DOHH2 (cell line): ENCODE measurements at regions not wholly inside any gene's neighbourhood (a gene's known extent, or its start where the extent isn't known, plus 50 kb on each side); places are given as distances from the start of the nearest gene placed in this dataset.

Source experiments
- H3F3A ChIP-seq: fragments of 200-600 bp; sonication (generic), shearing (Covaris generic); 2 replicates; pipeline ENCODE4 v1.6.0; 2016; ENCODE audit warnings: antibody characterized with exemption, mild to moderate bottlenecking; ENCODE audit not compliant: control insufficient read depth, insufficient read depth
- H3K27ac ChIP-seq: fragments of 200-600 bp; sonication (generic); 2 replicates; pipeline ENCODE4 v1.5.1; 2014; ENCODE audit warnings: low read depth, mild to moderate bottlenecking, low read length, moderate library complexity
- H3K27me3 ChIP-seq: fragments of 200-600 bp; sonication (generic); 2 replicates; pipeline ENCODE4 v1.6.1; 2014; ENCODE audit warnings: mild to moderate bottlenecking, low read length, mixed read lengths; ENCODE audit not compliant: control insufficient read depth
- H3K36me3 ChIP-seq: fragments of 200-600 bp; sonication (generic); 2 replicates; pipeline ENCODE4 v1.6.1; 2014; ENCODE audit warnings: mild to moderate bottlenecking, low read length, moderate library complexity, mixed read lengths; ENCODE audit not compliant: control insufficient read depth
- H3K4me1 ChIP-seq: fragments of 200-600 bp; sonication (generic); 2 replicates; pipeline ENCODE4 v1.6.1; 2014; ENCODE audit warnings: mild to moderate bottlenecking, low read length, mixed read lengths; ENCODE audit not compliant: control insufficient read depth
- H3K4me2 ChIP-seq: fragments of 200-600 bp; sonication (generic); 2 replicates; pipeline ENCODE4 v1.6.0; 2014; ENCODE audit warnings: mild to moderate bottlenecking, low read length, moderate library complexity
- H3K4me3 ChIP-seq: fragments of 200-600 bp; sonication (generic); 2 replicates; pipeline ENCODE4 v1.5.1; 2014; ENCODE audit warnings: mild to moderate bottlenecking, low read length, mixed read lengths
- H3K79me2 ChIP-seq: fragments of 200-600 bp; sonication (generic); 2 replicates; pipeline ENCODE4 v1.6.1; 2014; ENCODE audit warnings: mild to moderate bottlenecking, low read length, mixed read lengths; ENCODE audit not compliant: control insufficient read depth
- H3K9me2 ChIP-seq: fragments of 200-600 bp; sonication (generic); replicated peaks from 2 replicates; pipeline ENCODE4 v1.6.1; 2014; ENCODE audit warnings: mild to moderate bottlenecking, low read length, mixed read lengths; ENCODE audit not compliant: control insufficient read depth
- H3K9me3 ChIP-seq: fragments of 200-600 bp; sonication (generic); 2 replicates; pipeline ENCODE4 v1.6.1; 2014; ENCODE audit warnings: antibody characterized with exemption, low read length, mixed read lengths; ENCODE audit not compliant: control insufficient read depth, insufficient read depth
- H4K20me1 ChIP-seq: fragments of 200-600 bp; sonication (generic); 2 replicates; pipeline ENCODE4 v1.6.0; 2014; ENCODE audit warnings: low read depth, mild to moderate bottlenecking, antibody characterized with exemption, low read length, moderate library complexity; ENCODE audit not compliant: control insufficient read depth, insufficient read depth
- CTCF ChIP-seq: fragments of 200-600 bp; sonication (generic); IDR thresholded peaks from one replicate; pipeline ENCODE4 v1.5.1; 2014; ENCODE audit warnings: antibody characterized with exemption, mild to moderate bottlenecking, low read depth, low read length; ENCODE audit not compliant: poor library complexity, severe bottlenecking
- EZH2phosphoT487 ChIP-seq: fragments of 200-600 bp; sonication (generic); IDR thresholded peaks from 2 replicates; pipeline ENCODE4 v1.6.1; 2017; ENCODE audit warnings: borderline replicate concordance, mild to moderate bottlenecking, antibody characterized with exemption, low read length, moderate library complexity, mixed read lengths

- Histone ChIP-seq H3K27ac (no peak overlapping the region), H3K9me3 (no peaks in the 10 kb centered on the region), H3K4me2 (no peak overlapping the region), H3K9me2 (no peaks in the 10 kb centered on the region), H3K4me3 (no peak overlapping the region), H3K36me3 (no peaks in the 10 kb centered on the region), H3F3A (no peaks in the 10 kb centered on the region), H3K27me3 (no peaks in the 10 kb centered on the region), H3K79me2 (no peaks in the 10 kb centered on the region), H3K4me1 (no peaks in the 10 kb centered on the region), H4K20me1 (no peaks in the 10 kb centered on the region)
- TF ChIP-seq EZH2phosphoT487 (no peak), CTCF (no peak)
These were observed 182.4 kb downstream of the ANXA2 start for GRCh38 chr15:60215225-60215963.

- Histone ChIP-seq H3K9me2 (no peaks in the 10 kb centered on the region), H3K4me2 (no peak overlapping the region), H3K36me3 (no peaks in the 10 kb centered on the region), H3K27me3 (no peaks in the 10 kb centered on the region), H3K4me1 (no peaks in the 10 kb centered on the region), H3K27ac (no peak overlapping the region), H3K79me2 (no peaks in the 10 kb centered on the region), H3F3A (no peaks in the 10 kb centered on the region), H3K4me3 (no peak overlapping the region), H3K9me3 (no peaks in the 10 kb centered on the region), H4K20me1 (no peaks in the 10 kb centered on the region)
- TF ChIP-seq EZH2phosphoT487 (no peak), CTCF (no peak)
These were observed 180.6 kb downstream of the ANXA2 start for GRCh38 chr15:60217161-60217560.

GRCh38 chr15:60218256-60218655 lies 179.5 kb downstream of the ANXA2 start:
- no peaks in the 10 kb centered on the region for H3F3A ChIP-seq
- H3K27ac ChIP-seq: no peak overlapping the region
- H4K20me1 ChIP-seq: no peaks in the 10 kb centered on the region
- no peaks in the 10 kb centered on the region for H3K9me2 ChIP-seq
- no peaks in the 10 kb centered on the region for H3K79me2 ChIP-seq
- no peaks in the 10 kb centered on the region for H3K4me1 ChIP-seq
- H3K36me3 ChIP-seq: no peaks in the 10 kb centered on the region
- no peaks in the 10 kb centered on the region for H3K9me3 ChIP-seq
- TF ChIP-seq CTCF (no peak), EZH2phosphoT487 (no peak)
- no peaks in the 10 kb centered on the region for H3K27me3 ChIP-seq
- H3K4me2 ChIP-seq: no peak overlapping the region
- H3K4me3 ChIP-seq: no peak overlapping the region
